MM.1S (cell line): ENCODE measurements at regions not wholly inside any gene's neighbourhood (a gene's known extent, or its start where the extent isn't known, plus 50 kb on each side); places are given as distances from the start of the nearest gene placed in this dataset.

Experiments used
- CTCF ChIP-seq: fragments of 300-600 bp; sonication (generic); IDR thresholded peaks from 2 replicates; pipeline ENCODE4 v1.5.1; 2016; ENCODE audit warnings: antibody characterized with exemption, low read length, mixed read lengths
- EZH2 ChIP-seq: fragments of 300-600 bp; sonication (generic); optimal IDR thresholded peaks from 2 replicates; pipeline ENCODE3; 2017; ENCODE audit warnings: low read depth, mild to moderate bottlenecking, antibody characterized with exemption, low read length, mixed read lengths
- EZH2phosphoT487 ChIP-seq: fragments of 300-600 bp; sonication (generic); IDR thresholded peaks from 2 replicates; pipeline ENCODE4 v1.6.1; 2018; ENCODE audit warnings: antibody characterized with exemption, low read length

- TF ChIP-seq CTCF (no peak), EZH2 (no peak), EZH2phosphoT487 (no peak)
Measured at GRCh38 chr3:162263596-162263995, 767.0 kb downstream of the OTOL1 start.
